ENCODE measurements at regions not wholly inside any gene's neighbourhood (a gene's known extent, or its start where the extent isn't known, plus 50 kb on each side); places are given as distances from the start of the nearest gene placed in this dataset.

GRCh38 chr18:54433368-54433767, 75.7 kb downstream of the C18orf54 start:
- Histone ChIP-seq H3K27me3 (ENCODE audit: insufficient read depth, low read length, poor library complexity, severe bottlenecking) (no peaks in the 10 kb centered on the region), H3K4me3 (ENCODE audit: low read length, poor library complexity, severe bottlenecking) (no peak overlapping the region), H3K4me1 (ENCODE audit: insufficient read depth, low read length, poor library complexity, severe bottlenecking) (peaks cover 10% of the 10 kb centered on the region), H3K9me2 (replicated peaks; ENCODE audit: low read depth, low read length) (no peaks in the 10 kb centered on the region), H4K20me1 (ENCODE audit: insufficient read depth, low read length, poor library complexity, severe bottlenecking) (no peaks in the 10 kb centered on the region), H3K9ac (ENCODE audit: low read depth, low read length, poor library complexity, severe bottlenecking) (no peak overlapping the region), H3F3A (ENCODE audit: low read depth) (no peaks in the 10 kb centered on the region), H3K4me2 (ENCODE audit: low read depth, low read length, poor library complexity, severe bottlenecking) (no peak overlapping the region), H3K79me2 (ENCODE audit: insufficient read depth, low read length) (no peaks in the 10 kb centered on the region), H2AFZ (ENCODE audit: low read length) (no peak overlapping the region), H3K36me3 (ENCODE audit: insufficient read depth, low read length) (no peaks in the 10 kb centered on the region), H3K9me3 (ENCODE audit: insufficient read depth, low read depth, low read length) (no peaks in the 10 kb centered on the region)
- no peak for TF ChIP-seq EZH2phosphoT487 (IDR thresholded peaks at IDR 0.05; ENCODE audit: borderline replicate concordance)
- TF ChIP-seq, protein P1, sequence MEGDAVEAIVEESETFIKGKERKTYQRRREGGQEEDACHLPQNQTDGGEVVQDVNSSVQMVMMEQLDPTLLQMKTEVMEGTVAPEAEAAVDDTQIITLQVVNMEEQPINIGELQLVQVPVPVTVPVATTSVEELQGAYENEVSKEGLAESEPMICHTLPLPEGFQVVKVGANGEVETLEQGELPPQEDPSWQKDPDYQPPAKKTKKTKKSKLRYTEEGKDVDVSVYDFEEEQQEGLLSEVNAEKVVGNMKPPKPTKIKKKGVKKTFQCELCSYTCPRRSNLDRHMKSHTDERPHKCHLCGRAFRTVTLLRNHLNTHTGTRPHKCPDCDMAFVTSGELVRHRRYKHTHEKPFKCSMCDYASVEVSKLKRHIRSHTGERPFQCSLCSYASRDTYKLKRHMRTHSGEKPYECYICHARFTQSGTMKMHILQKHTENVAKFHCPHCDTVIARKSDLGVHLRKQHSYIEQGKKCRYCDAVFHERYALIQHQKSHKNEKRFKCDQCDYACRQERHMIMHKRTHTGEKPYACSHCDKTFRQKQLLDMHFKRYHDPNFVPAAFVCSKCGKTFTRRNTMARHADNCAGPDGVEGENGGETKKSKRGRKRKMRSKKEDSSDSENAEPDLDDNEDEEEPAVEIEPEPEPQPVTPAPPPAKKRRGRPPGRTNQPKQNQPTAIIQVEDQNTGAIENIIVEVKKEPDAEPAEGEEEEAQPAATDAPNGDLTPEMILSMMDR (conservative IDR thresholded peaks at IDR 0.05; ENCODE audit: low read length): no peak

GRCh38 chr18:54433857-54434256, 76.2 kb downstream of the C18orf54 start:
- peaks cover 10% of the 10 kb centered on the region for H3K4me1 ChIP-seq (ENCODE audit: insufficient read depth, low read length, poor library complexity, severe bottlenecking)
- H3K27me3 ChIP-seq (ENCODE audit: insufficient read depth, low read length, poor library complexity, severe bottlenecking): no peaks in the 10 kb centered on the region
- H3K9me2 ChIP-seq (replicated peaks; ENCODE audit: low read depth, low read length): no peaks in the 10 kb centered on the region
- no peak overlapping the region for H3K4me3 ChIP-seq (ENCODE audit: low read length, poor library complexity, severe bottlenecking)
- no peak overlapping the region for H3K9ac ChIP-seq (ENCODE audit: low read depth, low read length, poor library complexity, severe bottlenecking)
- no peaks in the 10 kb centered on the region for H3K36me3 ChIP-seq (ENCODE audit: insufficient read depth, low read length)
- H3K79me2 ChIP-seq (ENCODE audit: insufficient read depth, low read length): no peaks in the 10 kb centered on the region
- H3K4me2 ChIP-seq (ENCODE audit: low read depth, low read length, poor library complexity, severe bottlenecking): no peak overlapping the region
- H4K20me1 ChIP-seq (ENCODE audit: insufficient read depth, low read length, poor library complexity, severe bottlenecking): no peaks in the 10 kb centered on the region
- TF ChIP-seq, protein P1 (conservative IDR thresholded peaks at IDR 0.05; ENCODE audit: low read length): no peak
- TF ChIP-seq EZH2phosphoT487 (IDR thresholded peaks at IDR 0.05; ENCODE audit: borderline replicate concordance): no peak
- H2AFZ ChIP-seq (ENCODE audit: low read length): no peak overlapping the region
- H3K9me3 ChIP-seq (ENCODE audit: insufficient read depth, low read depth, low read length): no peaks in the 10 kb centered on the region
- H3F3A ChIP-seq (ENCODE audit: low read depth): no peaks in the 10 kb centered on the region

DNA sequence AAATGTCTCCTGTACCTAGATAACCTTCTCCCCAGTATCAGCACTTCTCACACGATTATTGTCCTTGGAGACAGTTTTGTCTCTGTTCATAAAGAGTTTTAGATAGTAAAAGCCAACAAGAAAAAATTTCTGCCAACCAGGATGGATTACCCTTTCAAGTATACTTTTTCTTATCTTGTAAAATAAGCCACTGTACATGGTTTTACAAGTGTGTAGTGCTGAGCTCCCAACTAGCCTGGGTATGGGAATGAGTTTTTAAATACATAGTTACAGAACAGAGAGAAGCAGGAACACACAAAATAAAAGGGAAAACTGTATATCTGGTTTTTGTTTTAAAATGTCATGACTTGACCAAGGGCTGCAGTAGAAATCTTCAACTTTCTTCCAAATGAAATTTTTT, 76.7 kb downstream of the C18orf54 start:
- Histone ChIP-seq H4K20me1 (ENCODE audit: insufficient read depth, low read length, poor library complexity, severe bottlenecking) (no peaks in the 10 kb centered on the region), H3K4me2 (ENCODE audit: low read depth, low read length, poor library complexity, severe bottlenecking) (no peak overlapping the region), H3F3A (ENCODE audit: low read depth) (no peaks in the 10 kb centered on the region), H2AFZ (ENCODE audit: low read length) (no peak overlapping the region), H3K4me3 (ENCODE audit: low read length, poor library complexity, severe bottlenecking) (no peak overlapping the region), H3K9me2 (replicated peaks; ENCODE audit: low read depth, low read length) (no peaks in the 10 kb centered on the region), H3K4me1 (ENCODE audit: insufficient read depth, low read length, poor library complexity, severe bottlenecking) (peaks cover 10% of the 10 kb centered on the region), H3K36me3 (ENCODE audit: insufficient read depth, low read length) (no peaks in the 10 kb centered on the region), H3K79me2 (ENCODE audit: insufficient read depth, low read length) (no peaks in the 10 kb centered on the region), H3K9ac (ENCODE audit: low read depth, low read length, poor library complexity, severe bottlenecking) (no peak overlapping the region), H3K27me3 (ENCODE audit: insufficient read depth, low read length, poor library complexity, severe bottlenecking) (no peaks in the 10 kb centered on the region), H3K9me3 (ENCODE audit: insufficient read depth, low read depth, low read length) (no peaks in the 10 kb centered on the region)
- TF ChIP-seq, protein P1 (conservative IDR thresholded peaks at IDR 0.05; ENCODE audit: low read length): no peak
- no peak for TF ChIP-seq EZH2phosphoT487 (IDR thresholded peaks at IDR 0.05; ENCODE audit: borderline replicate concordance)
